ENCODE measurements at regions not wholly inside any gene's neighbourhood (a gene's known extent, or its start where the extent isn't known, plus 50 kb on each side); places are given as distances from the start of the nearest gene placed in this dataset.

DNA sequence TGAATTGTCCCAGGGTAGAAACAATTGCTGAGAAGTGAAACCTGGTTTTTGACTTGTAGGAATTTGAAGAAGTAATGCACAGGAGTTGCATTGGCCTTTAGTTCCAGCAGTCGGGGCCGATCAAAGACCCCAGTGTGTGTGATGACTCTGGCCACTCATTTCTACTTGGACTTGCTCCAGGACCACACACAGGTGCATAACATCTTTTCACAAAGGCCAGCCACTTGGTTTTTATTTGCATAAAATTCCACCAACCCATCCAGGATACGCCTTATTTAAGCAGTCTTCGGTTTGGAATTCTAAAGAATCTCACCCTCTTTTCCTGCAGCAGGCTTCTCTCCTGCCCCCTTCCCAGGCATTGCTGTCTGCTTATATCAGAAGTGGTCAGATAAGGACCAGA is 162.0 kb upstream of the HABP2 start:
- TF ChIP-seq GATA2 (IDR thresholded peaks at IDR 0.05; ENCODE audit: low read depth, low read length) = no peak
- no peak for TF ChIP-seq GATA3 (IDR thresholded peaks at IDR 0.05; ENCODE audit: low read depth, low read length)
